ENCODE measurements at regions not wholly inside any gene's neighbourhood (a gene's known extent, or its start where the extent isn't known, plus 50 kb on each side); places are given as distances from the start of the nearest gene placed in this dataset.

DNA sequence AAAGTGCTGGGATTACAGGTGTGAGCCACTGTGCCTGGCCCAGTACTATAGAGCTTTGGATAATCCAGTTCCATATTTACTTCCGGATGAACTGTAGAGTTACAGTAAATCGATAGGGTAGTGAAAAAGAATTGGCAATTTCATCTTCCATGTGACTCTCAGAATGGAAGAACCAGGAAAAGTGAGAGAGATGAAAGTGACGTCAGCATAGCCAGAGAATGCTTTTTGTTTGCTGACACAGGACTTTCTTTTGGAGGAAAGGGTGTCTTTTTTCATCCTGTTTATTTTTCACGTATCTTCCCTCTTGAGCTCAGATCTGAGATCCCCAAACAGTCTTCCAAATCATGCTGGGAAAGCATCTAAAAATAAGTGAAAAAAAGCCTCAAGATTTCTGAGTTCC lies 91.2 kb upstream of the KCNAB1 start:
- H3K36me3 ChIP-seq (ENCODE audit: insufficient read depth): no peaks in the 10 kb centered on the region
- no peak overlapping the region for H2AFZ ChIP-seq (ENCODE audit: low read depth)
- TF ChIP-seq, protein P1, sequence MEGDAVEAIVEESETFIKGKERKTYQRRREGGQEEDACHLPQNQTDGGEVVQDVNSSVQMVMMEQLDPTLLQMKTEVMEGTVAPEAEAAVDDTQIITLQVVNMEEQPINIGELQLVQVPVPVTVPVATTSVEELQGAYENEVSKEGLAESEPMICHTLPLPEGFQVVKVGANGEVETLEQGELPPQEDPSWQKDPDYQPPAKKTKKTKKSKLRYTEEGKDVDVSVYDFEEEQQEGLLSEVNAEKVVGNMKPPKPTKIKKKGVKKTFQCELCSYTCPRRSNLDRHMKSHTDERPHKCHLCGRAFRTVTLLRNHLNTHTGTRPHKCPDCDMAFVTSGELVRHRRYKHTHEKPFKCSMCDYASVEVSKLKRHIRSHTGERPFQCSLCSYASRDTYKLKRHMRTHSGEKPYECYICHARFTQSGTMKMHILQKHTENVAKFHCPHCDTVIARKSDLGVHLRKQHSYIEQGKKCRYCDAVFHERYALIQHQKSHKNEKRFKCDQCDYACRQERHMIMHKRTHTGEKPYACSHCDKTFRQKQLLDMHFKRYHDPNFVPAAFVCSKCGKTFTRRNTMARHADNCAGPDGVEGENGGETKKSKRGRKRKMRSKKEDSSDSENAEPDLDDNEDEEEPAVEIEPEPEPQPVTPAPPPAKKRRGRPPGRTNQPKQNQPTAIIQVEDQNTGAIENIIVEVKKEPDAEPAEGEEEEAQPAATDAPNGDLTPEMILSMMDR (conservative IDR thresholded peaks at IDR 0.05; ENCODE audit: low read depth, low read length): no peak
- H3K4me2 ChIP-seq: no peak overlapping the region
- no peak overlapping the region for H3K4me3 ChIP-seq (IDR thresholded peaks at IDR 0.05; ENCODE audit: insufficient read depth, low read depth, low read length)
- no peaks in the 10 kb centered on the region for H3K79me2 ChIP-seq (ENCODE audit: insufficient read depth, low read depth)
- H3K9ac ChIP-seq: no peak overlapping the region
- no peaks in the 10 kb centered on the region for H3K4me1 ChIP-seq (ENCODE audit: low read depth, poor library complexity, severe bottlenecking)
- no peaks in the 10 kb centered on the region for H3K27me3 ChIP-seq (ENCODE audit: insufficient read depth, low read depth)
- no peak overlapping the region for H3K27ac ChIP-seq
- no peaks in the 10 kb centered on the region for H4K20me1 ChIP-seq (ENCODE audit: insufficient read depth)

DNA sequence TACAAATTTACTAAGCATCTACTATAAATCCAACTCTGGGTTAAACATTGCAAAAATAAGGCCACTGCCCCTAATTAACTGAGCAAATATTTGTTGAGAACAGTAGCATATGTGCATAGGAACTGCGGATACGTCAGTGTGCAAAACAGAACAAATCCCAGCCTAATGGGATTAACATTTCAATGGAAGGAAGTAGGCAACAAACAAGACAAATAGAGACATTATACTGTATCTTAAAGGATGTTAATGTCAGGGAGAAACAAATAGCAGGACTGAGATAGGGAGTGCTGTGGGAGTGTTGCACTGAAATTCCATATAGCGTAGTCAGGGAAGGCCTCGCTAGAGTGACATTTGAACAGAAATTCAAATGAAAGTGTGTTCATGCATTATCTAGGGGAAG lies 89.7 kb upstream of the KCNAB1 start:
- Histone ChIP-seq H3K4me2 (no peak overlapping the region), H2AFZ (ENCODE audit: low read depth) (no peak overlapping the region), H3K4me1 (ENCODE audit: low read depth, poor library complexity, severe bottlenecking) (peaks cover under 1% of the 10 kb centered on the region), H3K27ac (no peak overlapping the region), H3K4me3 (IDR thresholded peaks at IDR 0.05; ENCODE audit: insufficient read depth, low read depth, low read length) (no peak overlapping the region), H3K36me3 (ENCODE audit: insufficient read depth) (no peaks in the 10 kb centered on the region), H4K20me1 (ENCODE audit: insufficient read depth) (no peaks in the 10 kb centered on the region), H3K27me3 (ENCODE audit: insufficient read depth, low read depth) (no peaks in the 10 kb centered on the region), H3K9ac (no peak overlapping the region), H3K79me2 (ENCODE audit: insufficient read depth, low read depth) (no peaks in the 10 kb centered on the region)
- TF ChIP-seq, protein P1 (conservative IDR thresholded peaks at IDR 0.05; ENCODE audit: low read depth, low read length): no peak

DNA sequence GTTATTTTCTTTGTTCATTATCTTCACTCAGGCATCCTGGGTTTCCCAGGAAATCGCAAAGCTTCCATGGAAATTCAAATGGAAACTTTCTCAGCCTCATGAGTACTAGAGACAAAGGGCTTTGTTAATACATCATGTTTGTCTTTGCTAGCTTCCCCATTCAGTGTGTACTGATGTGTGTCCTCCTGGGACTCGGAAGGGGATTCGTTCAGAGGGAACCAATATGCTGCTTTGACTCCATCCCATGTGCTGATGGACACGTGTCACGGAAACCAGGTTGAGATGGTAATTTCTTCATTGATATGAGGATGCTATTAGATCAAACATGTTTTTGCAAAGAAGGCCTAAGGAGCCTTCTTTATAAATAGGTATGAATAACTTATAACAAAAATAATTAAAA lies 87.0 kb upstream of the KCNAB1 start:
- Histone ChIP-seq H3K79me2 (ENCODE audit: insufficient read depth, low read depth) (no peaks in the 10 kb centered on the region), H3K4me2 (no peak overlapping the region), H2AFZ (ENCODE audit: low read depth) (no peak overlapping the region), H3K27me3 (ENCODE audit: insufficient read depth, low read depth) (no peaks in the 10 kb centered on the region), H3K4me1 (ENCODE audit: low read depth, poor library complexity, severe bottlenecking) (peaks cover 26% of the 10 kb centered on the region), H3K36me3 (ENCODE audit: insufficient read depth) (no peaks in the 10 kb centered on the region), H3K27ac (no peak overlapping the region), H3K9ac (no peak overlapping the region), H3K4me3 (IDR thresholded peaks at IDR 0.05; ENCODE audit: insufficient read depth, low read depth, low read length) (no peak overlapping the region), H4K20me1 (ENCODE audit: insufficient read depth) (no peaks in the 10 kb centered on the region)
- TF ChIP-seq, protein P1 (conservative IDR thresholded peaks at IDR 0.05; ENCODE audit: low read depth, low read length): no peak

DNA sequence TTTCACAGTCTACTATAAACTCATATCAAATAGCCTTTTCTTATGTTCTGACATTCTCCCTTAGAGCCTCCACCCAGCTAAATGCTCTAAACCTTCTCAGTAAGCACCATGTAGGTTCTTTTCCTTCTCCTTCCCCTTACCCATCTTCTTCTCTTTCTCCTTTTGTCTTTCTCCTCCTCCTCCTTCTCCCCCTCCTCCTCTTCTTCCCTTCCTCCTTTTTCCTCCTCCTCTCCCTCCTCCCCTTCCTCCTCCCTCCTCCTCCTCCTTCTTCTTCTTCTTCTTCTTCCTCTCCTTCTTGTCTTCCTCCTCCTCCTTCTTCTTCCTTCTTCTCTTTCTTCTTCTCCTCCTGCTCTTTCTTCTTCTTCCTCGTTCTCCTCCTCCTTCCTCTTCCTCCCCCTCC lies 85.2 kb upstream of the KCNAB1 start:
- peaks cover 26% of the 10 kb centered on the region for H3K4me1 ChIP-seq (ENCODE audit: low read depth, poor library complexity, severe bottlenecking)
- H3K9ac ChIP-seq: no peak overlapping the region
- H4K20me1 ChIP-seq (ENCODE audit: insufficient read depth): no peaks in the 10 kb centered on the region
- H3K4me2 ChIP-seq: no peak overlapping the region
- H3K79me2 ChIP-seq (ENCODE audit: insufficient read depth, low read depth): no peaks in the 10 kb centered on the region
- no peak overlapping the region for H3K27ac ChIP-seq
- H2AFZ ChIP-seq (ENCODE audit: low read depth): no peak overlapping the region
- TF ChIP-seq, protein P1 (conservative IDR thresholded peaks at IDR 0.05; ENCODE audit: low read depth, low read length): no peak
- H3K4me3 ChIP-seq (IDR thresholded peaks at IDR 0.05; ENCODE audit: insufficient read depth, low read depth, low read length): no peak overlapping the region
- no peaks in the 10 kb centered on the region for H3K36me3 ChIP-seq (ENCODE audit: insufficient read depth)
- no peaks in the 10 kb centered on the region for H3K27me3 ChIP-seq (ENCODE audit: insufficient read depth, low read depth)

Measured in KMS-11 (cell line).